PC-9 (cell line): ENCODE measurements at regions not wholly inside any gene's neighbourhood (a gene's known extent, or its start where the extent isn't known, plus 50 kb on each side); places are given as distances from the start of the nearest gene placed in this dataset.

Source experiments
- EZH2 ChIP-seq: fragments of 200-600 bp; sonication (generic); IDR thresholded peaks from 2 replicates; pipeline ENCODE4 v1.8.0; 2017; ENCODE audit warnings: antibody characterized with exemption, low read depth
- TF ChIP-seq, protein P1 (sequence below): fragments of 200-600 bp; sonication (generic); conservative IDR thresholded peaks from 2 replicates; pipeline ENCODE4 v1.6.1; 2017; ENCODE audit warnings: mixed run types, antibody characterized with exemption, mild to moderate bottlenecking, moderate library complexity

- TF ChIP-seq, protein P1, sequence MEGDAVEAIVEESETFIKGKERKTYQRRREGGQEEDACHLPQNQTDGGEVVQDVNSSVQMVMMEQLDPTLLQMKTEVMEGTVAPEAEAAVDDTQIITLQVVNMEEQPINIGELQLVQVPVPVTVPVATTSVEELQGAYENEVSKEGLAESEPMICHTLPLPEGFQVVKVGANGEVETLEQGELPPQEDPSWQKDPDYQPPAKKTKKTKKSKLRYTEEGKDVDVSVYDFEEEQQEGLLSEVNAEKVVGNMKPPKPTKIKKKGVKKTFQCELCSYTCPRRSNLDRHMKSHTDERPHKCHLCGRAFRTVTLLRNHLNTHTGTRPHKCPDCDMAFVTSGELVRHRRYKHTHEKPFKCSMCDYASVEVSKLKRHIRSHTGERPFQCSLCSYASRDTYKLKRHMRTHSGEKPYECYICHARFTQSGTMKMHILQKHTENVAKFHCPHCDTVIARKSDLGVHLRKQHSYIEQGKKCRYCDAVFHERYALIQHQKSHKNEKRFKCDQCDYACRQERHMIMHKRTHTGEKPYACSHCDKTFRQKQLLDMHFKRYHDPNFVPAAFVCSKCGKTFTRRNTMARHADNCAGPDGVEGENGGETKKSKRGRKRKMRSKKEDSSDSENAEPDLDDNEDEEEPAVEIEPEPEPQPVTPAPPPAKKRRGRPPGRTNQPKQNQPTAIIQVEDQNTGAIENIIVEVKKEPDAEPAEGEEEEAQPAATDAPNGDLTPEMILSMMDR = no peak
- TF ChIP-seq EZH2 = no peak
Measured at GRCh38 chr22:27258616-27259172, 542.9 kb downstream of the MN1 start.
